ENCODE measurements at regions not wholly inside any gene's neighbourhood (a gene's known extent, or its start where the extent isn't known, plus 50 kb on each side); places are given as distances from the start of the nearest gene placed in this dataset.

- DNase-seq (ENCODE audit: extremely low read depth, low read depth): no peak
- H3K4me3 ChIP-seq (replicated peaks; ENCODE audit: low read depth, low read length): no peak overlapping the region
- no peak for TF ChIP-seq CTCF (IDR thresholded peaks at IDR 0.05; ENCODE audit: low read depth, low read length, missing control alignments)
Observed at GRCh38 chr12:59414051-59414450, 181.8 kb upstream of the SLC16A7 start.

- no peak for TF ChIP-seq CTCF (IDR thresholded peaks at IDR 0.05; ENCODE audit: low read depth, low read length, missing control alignments)
- no peak for DNase-seq (ENCODE audit: extremely low read depth, low read depth)
- no peak overlapping the region for H3K4me3 ChIP-seq (replicated peaks; ENCODE audit: low read depth, low read length)
Observed at GRCh38 chr12:59408431-59408830, 187.4 kb upstream of the SLC16A7 start.

GRCh38 chr12:59407799-59408198 is 188.0 kb upstream of the SLC16A7 start:
- DNase-seq (ENCODE audit: extremely low read depth, low read depth): no peak
- TF ChIP-seq CTCF (IDR thresholded peaks at IDR 0.05; ENCODE audit: low read depth, low read length, missing control alignments): no peak
- H3K4me3 ChIP-seq (replicated peaks; ENCODE audit: low read depth, low read length): no peak overlapping the region

- H3K4me3 ChIP-seq (replicated peaks; ENCODE audit: low read depth, low read length): no peak overlapping the region
- DNase-seq (ENCODE audit: extremely low read depth, low read depth): no peak
- no peak for TF ChIP-seq CTCF (IDR thresholded peaks at IDR 0.05; ENCODE audit: low read depth, low read length, missing control alignments)
Observed at GRCh38 chr12:59405992-59406391, 189.8 kb upstream of the SLC16A7 start.

GRCh38 chr12:59404109-59404650 is 191.6 kb upstream of the SLC16A7 start:
- no peak overlapping the region for H3K4me3 ChIP-seq (replicated peaks; ENCODE audit: low read depth, low read length)

GRCh38 chr12:59403259-59403932 is 192.4 kb upstream of the SLC16A7 start:
- H3K4me3 ChIP-seq (replicated peaks; ENCODE audit: low read depth, low read length): no peak overlapping the region
- peak; percentile 83 for TF ChIP-seq CTCF (IDR thresholded peaks at IDR 0.05; ENCODE audit: low read depth, low read length, missing control alignments)
- peak; percentile 63 for DNase-seq (ENCODE audit: extremely low read depth, low read depth)

More at GRCh38 chr12:59404109-59404650, 191.6 kb upstream of the SLC16A7 start:
- TF ChIP-seq CTCF (IDR thresholded peaks at IDR 0.05; ENCODE audit: low read depth, low read length, missing control alignments): no peak
- no peak for DNase-seq (ENCODE audit: extremely low read depth, low read depth)
